ENCODE measurements at regions not wholly inside any gene's neighbourhood (a gene's known extent, or its start where the extent isn't known, plus 50 kb on each side); places are given as distances from the start of the nearest gene placed in this dataset.

GRCh38 chr10:89846281-89846630, 144.9 kb downstream of the KIF20B start:
- TF ChIP-seq CTCF (IDR thresholded peaks at IDR 0.05) (no peak), POLR2AphosphoS5 (IDR thresholded peaks at IDR 0.05) (no peak)

All from sigmoid colon (tissue), 4 donors.